NCI-H2171 (cell line): ENCODE measurements at regions not wholly inside any gene's neighbourhood (a gene's known extent, or its start where the extent isn't known, plus 50 kb on each side); places are given as distances from the start of the nearest gene placed in this dataset.
"Not testable (repeated sequence)": the region's sequence is repeated elsewhere in the genome, so short reads cannot be mapped to it uniquely, and the experiment has no call there.

Experiments
- DNase-seq: peaks from one replicate; lab custom pipeline; 2025; lab: John Stamatoyannopoulos, UW

DNA sequence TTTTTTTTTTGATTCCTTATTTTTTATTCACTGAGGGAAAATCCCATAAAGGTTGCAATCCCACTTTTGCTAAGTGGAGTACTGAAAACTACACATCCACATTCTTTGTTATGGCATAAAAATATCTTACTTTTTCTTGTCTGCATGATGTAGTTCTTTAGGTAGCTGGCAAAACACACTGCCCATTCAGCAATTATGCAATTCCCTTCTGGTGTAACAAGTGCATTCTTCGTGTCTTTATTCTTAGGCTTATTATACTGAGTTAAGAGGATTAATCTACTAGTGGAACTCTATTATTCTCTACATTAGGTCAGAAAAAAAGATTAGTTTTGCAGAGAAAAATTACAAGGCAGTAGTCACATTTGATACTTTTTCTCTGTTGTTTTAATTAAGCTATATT is 403.8 kb upstream of the GBE1 start:
- no peak for DNase-seq

DNA sequence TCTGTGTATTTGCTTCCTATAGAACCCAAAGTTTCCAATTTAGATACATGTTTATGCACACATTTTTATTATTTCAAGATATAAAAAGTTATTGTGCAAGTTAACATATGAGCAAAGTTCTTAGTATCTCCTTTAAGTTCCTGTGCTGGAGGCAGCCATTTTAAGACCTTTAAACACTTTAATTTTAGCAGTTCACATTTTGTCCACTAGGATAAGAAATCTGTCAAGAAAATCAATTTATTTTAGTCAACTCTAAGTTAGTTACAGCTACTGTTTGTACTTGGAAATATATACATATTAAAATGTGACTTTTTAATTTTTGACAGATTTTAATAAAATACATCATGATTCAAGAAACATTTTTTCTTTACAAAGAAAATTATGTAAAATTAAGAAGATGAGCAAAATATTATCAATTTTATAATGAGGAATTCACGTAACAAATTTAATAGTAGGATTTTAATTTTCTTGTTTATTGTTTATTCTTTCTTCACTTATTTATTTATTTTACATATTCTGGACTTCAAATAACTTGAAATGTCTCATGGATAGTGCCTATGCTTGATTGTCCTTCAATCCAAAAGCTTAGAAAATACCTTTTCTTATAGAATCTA is 402.6 kb upstream of the GBE1 start:
- no peak for DNase-seq

DNA sequence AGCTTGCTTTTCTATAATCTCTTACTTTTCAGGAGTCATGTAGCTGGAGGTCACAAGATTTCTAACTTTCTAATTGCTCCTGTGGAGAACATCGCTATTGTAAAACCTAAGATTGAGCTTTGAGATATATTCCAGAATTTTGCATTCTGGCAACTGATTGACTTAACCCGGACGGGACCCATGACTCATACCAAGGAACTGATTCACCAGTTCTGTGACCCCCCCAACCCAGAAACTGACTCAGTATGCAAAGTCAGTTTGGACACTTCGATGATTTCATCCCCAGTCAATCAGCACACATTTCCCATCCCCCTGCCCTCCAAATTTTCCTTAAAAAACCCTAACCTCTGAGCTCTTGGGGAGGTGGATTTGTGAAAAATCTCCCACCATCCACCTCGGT is 396.5 kb upstream of the GBE1 start:
- DNase-seq: no peak

DNA sequence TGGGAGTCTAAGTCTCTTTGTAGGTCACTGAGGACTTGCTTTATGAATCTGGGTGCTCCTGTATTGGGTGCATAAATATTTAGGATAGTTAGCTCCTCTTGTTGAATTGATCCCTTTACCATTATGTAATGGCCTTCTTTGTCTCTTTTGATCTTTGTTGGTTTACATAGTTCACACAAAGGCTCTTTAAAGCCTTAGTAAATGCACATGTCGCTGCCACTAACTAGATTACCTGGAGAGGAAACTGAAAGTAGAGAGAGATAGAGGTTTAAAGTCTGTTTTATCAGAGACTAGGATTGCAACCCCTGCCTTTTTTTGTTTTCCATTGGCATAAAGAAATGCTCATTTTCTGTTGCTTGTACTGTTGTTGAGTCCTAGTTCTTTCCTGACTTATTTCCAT is 392.4 kb upstream of the GBE1 start:
- not testable (repeated sequence) for DNase-seq

DNA sequence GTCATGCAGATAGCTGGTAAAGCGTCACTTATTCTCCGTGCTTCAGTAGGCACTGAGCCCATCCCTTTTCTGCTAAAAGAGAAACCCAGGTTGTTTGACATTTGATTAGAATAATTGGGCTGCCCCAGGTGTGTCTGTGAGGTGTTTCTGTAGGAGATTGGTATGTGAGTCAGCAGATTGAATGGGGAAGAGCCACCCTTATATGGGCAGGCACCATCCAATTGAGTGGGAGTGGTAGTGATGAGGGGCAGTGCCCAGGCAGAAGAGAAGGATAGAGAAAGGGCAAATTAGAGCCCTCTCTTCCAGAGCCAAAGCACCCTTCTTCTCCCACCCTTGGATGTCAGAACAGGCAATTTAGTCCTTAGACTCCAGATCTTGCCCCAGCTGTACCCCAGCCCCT is 384.3 kb upstream of the GBE1 start:
- no peak for DNase-seq

DNA sequence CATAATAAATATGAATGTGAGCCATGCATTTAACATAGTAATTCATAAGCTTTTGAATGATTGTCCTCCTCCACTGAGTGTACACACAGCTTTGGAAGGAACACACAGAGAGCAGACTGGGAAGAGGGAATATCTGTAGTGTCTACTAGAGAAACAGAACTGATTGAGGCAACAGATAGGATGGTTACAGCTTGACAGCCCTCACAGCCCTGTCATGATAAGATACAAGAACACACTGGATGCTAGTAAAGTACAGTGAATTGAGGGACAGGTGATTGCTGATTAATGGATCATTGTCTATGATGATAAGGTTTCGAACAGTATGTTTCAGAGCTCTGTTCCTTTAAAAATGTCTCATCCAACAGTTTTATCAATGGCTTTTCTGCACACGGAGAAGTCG is 383.4 kb upstream of the GBE1 start:
- DNase-seq: no peak

DNA sequence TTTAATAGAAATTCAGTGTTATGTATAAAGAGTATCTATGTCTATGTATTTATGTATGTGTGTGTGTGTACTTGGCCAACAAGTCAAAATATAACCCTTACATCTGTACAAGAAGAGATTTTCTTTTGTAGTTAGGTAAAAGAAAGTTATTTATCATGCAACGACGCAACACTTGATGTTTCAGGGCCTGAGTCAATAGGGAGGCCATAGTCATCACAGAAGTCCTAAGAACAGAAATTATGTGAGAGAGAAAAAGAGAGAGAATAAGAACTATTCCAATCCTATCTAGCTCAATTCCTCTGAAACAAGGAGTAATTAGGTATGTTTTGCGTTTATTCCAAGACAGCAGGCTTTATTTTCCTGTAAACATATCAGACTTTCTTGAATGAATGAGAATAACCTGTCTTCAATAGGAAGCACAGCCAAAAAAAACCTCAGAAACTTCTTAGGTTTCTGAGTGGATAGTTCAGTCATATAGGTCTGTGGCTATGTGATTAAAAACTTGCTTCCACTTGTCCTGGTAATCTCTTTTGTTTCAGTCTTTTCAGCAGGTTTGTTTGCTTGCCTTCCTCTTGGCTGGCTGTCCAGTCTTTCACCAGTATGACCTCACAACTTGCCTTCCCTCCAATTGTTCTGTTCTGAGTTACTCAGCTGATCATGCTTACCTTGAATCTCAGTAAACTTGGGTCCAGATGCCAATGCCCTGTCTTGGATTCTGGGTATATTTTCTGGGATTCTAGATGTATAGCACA is 382.4 kb upstream of the GBE1 start:
- DNase-seq: no peak

DNA sequence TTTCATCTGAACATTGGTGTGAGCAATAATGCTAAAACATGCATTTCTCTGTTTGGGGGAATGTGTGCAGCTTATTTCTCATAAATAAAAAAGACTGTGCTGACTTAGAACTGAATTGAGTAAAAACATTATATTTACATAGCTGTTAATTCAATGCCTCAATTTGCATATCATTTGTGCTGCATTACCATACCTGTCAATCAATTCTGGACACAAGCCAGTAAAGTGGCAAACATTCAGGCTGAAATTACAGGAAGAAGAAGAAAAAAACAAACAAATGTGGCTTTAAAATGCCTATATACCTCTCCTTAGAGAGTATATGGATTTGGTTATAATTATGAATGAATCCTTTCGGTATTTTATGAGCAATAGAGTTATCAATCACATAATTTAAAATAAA is 380.1 kb upstream of the GBE1 start:
- DNase-seq: no peak

DNA sequence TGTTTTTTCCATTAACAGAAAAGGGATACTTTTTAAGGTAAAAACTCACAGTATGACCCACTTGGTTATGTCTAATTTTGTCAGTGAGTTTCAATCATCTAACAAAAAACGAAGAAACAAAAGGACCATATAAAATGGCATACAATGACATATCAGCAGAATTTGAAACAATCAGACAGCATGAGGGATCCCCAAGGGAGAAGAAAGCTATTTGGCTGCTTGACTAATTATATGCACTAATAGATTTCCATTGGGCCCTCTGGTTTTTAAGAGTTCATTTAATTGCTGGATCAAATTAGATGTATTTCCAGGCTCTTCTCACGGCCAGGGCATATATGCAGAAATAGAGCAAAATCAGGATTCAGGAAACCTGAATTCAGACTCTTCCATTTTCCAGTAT is 376.4 kb upstream of the GBE1 start:
- DNase-seq: peak; percentile 19

DNA sequence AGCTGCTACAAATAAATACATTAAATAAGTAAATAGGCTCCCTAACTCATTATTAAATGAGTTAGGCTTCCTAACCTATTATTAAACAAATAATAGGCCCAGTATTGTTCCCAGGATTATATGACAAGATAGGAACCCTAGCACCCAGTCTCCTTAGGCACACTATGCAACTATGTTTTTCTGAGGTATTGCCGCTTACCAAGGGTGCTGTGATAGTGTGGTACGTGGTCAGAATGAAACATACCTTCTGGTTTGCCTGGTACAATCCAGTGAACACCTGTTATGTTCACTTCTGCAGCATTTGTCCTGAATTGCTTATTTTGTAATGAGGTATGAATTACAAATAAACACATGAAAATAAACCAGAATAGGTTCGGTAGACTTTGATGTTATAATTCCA is 375.6 kb upstream of the GBE1 start:
- DNase-seq: no peak

DNA sequence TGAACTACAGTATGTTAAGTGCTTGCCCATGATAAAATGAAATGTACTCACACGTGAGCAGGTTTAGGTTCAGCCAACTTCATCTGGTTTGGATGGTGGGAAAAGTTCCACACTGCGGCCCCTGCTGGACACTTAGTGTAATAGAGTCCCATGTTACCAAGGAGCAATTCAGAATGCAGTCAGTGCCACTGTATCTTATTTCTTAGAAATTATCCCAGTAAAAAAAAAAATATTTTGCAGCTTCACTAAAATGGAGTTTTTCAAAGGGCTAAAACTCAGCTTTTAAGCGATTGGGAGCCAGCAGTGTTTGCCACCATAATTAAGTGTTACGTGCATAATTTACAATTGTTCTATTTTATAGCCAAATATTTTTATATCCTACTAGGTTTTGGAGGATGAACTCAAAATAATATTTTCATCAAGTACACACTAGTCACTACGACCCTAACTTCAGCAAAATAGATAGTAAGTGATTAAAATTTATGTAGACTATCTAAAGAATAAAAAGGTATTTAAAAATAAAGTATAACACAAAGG is 371.7 kb upstream of the GBE1 start:
- DNase-seq: peak; percentile 3

DNA sequence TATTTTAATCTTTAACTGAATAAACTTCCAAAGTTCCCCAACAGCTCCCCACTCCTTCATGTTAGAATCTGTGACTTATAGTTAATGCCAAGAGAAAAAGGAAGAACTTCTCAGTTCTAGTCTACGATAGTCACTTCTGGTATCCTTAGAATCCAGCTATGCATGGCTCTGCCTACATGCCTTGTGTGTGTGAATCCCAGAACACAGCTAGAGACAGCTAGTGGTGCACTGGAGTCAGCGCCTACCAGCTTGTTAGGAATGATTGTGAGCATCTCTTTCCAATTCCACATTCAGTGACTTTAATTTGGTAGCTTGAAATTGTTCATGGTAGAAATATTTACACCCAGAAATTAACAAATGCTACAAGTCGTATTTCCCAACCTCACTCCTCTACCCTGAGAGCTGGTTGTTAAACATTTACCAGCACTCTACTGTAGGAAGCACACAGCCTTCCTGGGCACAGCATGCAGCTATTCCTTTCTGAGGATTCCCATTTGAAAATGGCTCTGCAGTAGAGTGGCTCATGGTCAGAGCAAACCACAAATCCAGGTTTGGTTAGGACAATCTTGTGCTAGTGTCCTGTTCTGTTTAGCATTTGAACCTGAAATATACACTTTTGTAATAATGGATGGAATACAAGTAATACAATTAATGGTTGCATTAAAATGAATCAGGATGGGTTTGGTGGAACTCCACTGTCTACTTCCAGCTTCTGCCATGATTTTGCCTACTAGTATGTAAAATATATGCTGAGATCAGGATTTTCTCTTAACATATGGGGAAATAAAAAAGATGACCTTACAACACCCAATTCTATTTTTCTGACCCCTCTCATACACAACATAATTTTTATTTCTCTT is 371.0 kb upstream of the GBE1 start:
- DNase-seq: no peak

DNA sequence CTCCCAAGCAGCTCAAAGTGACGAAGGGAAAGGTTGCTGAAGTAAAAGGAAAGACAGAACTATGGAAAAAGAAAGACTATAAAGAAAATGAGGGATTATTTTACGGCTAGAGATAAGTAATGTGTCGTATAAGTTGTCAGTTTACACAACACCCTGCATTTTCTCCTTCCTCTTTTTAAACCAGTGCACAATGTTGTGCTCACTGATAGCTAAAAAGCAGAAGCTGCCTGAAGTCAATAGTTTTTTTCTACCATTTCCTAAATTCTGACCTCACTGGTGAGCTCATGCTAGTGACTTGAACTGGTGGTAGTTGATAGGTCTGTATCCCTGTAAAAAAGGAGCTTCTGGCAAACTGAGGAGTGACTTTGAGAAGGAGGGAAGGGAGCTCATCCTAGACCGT is 368.6 kb upstream of the GBE1 start:
- no peak for DNase-seq

DNA sequence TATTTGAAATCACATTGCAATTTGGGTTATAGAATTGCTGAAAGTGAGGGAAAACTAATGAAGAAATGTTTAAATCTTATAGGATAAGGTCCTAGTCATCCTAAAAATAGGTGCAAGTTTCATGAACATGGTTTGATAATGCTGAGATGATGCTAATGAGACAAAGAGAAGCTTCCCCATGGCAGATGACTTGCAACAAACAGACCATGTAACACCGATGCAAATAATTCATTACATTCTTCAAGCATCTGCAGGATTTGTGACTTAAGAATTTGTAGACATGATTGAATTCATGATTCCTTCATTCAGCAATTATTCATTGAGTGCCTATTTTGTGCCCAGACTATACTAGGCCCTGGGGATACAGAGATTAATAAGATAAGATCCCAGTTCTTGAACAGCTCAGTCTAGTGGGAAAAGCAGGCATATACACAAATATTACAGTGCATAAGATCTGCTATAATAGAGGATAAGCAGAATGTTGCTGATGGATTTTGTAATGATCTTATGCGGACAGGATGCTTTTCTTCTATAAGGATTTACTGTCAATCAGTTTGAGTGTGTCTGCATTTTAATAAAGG is 367.9 kb upstream of the GBE1 start:
- DNase-seq: no peak

DNA sequence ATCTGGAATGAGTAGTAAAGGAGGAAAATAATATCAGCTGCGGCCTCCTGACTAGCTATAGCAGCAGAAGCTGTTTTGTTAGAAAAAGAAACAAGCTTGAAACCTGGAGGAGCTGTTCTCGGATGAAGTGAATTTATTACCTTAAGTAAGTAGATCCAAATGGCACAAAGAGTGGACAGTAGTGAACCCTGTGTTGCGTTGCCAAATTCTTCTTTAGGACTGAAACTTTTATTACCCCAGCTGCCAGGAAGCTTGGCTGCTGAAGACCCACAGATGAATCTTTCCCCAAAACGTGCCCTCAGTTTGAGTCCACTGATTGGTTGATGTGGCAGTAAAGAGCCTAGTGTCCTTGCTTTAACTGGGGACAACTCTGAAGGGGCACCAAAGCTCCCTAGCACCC is 366.8 kb upstream of the GBE1 start:
- no peak for DNase-seq

DNA sequence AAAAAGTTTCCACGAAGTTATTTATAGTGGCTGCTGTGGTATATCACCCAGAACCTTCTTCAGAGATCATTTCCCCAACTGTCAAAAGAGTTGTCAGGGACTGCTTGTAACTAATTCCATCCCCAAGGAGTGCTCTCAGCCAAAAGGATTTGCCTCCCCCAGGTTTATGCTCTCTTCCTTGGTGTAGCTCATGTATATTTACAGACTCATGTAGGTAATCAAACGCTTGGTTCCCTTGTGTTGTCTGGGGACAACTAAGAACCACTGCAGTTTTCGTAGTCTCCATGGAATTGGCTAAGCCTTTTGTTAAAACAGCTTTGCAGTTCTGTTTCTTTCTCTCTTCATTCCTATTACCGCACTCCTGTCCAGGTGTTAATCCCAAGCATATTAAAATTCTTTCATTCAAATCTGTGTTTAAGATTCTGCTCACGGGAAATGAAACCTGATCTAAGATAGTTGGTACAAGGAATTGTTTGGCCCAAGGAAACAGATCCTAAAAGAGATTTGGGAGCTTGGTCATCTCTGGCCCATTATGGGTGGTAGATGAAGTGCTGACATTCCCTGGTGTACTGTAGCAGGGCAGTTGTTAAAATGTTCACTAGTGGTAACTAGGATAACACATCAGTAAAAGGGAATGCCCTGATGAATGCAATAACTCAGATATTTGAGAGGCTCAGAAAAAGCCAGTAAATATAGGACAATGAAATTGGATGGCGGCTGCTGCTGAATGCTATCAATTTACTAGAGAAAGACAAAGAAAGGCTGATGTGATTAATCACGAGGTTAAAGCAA is 361.3 kb upstream of the GBE1 start:
- DNase-seq: no peak

DNA sequence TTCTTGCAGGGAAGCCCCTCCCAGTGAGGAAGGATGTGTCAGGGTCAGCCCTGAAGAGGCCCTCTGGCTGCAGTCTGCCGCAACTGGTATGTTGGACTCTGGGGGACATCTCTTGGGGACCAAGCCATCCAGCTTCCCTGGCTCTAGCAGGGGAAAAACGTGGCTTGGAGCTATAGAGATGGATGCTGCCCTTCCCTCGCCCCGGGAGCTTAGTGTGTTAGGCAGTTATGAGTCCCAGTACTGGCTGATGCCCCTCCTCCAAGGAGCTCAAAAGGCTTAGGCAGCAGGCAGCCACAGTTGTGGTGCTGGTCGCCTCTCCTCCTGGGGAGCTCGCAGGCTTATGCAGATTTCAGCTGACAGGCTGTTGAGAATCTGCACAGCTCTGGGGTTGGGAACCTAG is 353.1 kb upstream of the GBE1 start:
- DNase-seq: no peak

DNA sequence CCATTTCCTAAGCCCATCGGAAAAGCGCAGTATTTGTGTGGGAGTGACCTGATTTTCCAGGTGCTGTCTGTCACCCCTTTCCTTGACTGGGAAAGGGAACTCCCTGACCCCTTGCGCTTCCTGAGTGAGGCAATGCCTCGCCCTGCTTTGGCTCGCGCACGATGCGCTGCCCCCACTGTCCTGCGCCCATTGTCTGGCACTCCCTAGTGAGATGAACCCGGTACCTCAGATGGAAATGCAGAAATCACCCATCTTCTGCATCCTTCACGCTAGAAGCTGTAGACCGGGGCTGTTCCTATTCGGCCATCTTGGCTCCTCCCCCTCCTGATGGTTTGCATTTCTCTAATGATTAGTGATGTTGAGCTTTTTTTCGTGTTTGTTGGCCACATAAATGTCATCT is 349.3 kb upstream of the GBE1 start:
- DNase-seq: not testable (repeated sequence)

DNA sequence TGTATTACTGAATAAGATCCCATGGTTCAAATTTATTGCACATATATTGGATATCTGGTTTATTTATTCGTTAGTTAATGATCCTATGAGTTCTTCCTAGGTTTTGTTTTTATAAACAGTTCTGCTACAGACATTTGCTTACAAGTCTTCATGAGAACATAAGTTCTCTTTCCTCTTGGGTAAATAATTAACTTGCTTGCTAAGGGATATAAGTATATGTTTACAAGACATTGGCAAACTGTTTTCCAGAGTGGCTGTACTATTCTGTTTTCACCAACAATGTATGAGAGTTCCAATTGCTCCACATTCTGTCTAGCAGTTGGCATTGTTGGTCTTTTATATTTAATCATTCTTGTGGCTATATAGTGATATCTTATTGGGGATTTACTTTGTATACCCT is 341.8 kb upstream of the GBE1 start:
- no peak for DNase-seq

DNA sequence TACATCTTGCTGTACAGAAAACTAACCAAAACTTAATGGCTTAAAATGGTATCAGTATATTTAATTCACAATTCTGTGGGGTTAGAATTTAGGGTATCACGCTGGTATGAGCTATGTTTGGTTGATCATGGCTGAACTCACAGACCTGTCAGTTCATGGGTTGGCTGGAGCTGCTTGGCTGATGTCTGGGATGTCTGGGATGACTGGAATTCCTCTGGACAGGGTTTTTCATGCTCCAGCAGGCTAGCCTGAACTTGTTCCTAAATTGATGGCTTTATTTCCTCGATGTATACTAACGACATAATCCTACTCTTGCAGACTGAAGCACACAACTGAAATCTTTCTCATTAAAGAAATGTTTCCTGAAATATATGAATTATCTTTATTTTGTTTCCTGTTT is 338.9 kb upstream of the GBE1 start:
- DNase-seq: no peak

DNA sequence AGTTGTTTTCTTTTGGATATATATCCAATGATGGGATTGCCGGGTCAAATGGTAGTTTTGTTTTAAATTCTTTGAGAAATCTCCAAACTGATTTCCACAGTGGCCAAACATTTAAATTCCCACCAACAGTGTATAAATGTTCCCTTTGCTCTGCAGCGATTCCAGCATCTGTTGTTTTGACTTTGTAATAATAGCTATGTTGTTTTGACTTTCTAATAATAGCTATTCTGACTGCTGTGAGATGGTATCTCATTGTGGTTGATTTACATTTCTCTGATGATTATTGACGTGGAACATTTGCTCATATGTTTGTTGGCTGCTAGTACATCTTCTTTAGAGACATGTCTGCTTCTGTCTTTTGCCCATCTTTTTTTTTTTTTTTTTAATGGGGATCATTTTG is 332.2 kb upstream of the GBE1 start:
- DNase-seq: no peak

DNA sequence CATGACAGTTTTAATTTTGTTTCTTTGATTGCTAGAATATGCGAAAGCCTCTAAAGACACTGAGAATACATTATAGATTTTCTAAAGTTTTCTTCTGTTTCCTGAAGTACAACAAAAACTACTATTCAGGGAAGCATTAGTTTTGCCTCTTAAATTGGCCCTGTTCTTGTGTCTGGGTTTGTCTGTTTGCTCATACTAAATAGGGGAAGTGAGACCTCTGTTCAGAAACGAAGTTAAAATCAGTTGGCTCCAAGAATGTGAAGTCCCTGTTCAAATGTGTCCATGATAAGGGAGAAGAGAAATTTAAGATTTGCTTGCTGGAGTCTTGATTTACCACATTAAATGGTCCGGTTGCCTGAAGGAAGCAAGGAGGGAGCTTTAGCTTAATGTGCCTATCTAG is 327.3 kb upstream of the GBE1 start:
- DNase-seq: no peak
